GDM1 (cell line): ENCODE measurements at regions not wholly inside any gene's neighbourhood (a gene's known extent, or its start where the extent isn't known, plus 50 kb on each side); places are given as distances from the start of the nearest gene placed in this dataset.
"Not testable (repeated sequence)": the region's sequence is repeated elsewhere in the genome, so short reads cannot be mapped to it uniquely, and the experiment has no call there.

Experiments
- DNase-seq: peaks from one replicate; lab custom pipeline; 2025; lab: John Stamatoyannopoulos, UW

- not testable (repeated sequence) for DNase-seq
Measured at GRCh38 chr5:121665542-121665941, 186.1 kb upstream of the FTMT start.

DNA sequence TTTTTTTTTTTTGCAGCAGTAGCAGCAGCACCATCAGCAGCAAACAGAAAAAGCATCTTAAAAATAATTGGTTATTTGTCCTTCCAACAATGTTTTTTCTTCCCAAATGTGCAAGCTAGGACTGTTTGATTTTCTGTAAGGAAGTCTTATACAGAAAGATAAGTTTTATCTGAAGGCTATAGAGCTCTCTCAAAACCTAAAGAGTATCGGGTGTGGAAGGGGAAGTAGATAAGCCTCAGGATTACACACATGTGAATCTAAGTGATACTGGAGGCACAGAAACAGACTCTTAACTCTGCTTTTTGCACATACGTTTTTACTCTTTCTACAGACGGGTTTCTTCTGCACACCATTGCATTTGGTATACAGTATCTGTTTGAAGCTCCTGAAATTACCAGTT lies 184.4 kb upstream of the FTMT start:
- peak; percentile 2 for DNase-seq

- peak; percentile 0 for DNase-seq
Measured at GRCh38 chr5:121668635-121669034, 183.0 kb upstream of the FTMT start.

GRCh38 chr5:121671624-121672023 lies 180.1 kb upstream of the FTMT start:
- no peak for DNase-seq

- no peak for DNase-seq
Measured at GRCh38 chr5:121675924-121676323, 175.8 kb upstream of the FTMT start.

- peak; percentile 43 for DNase-seq
Measured at GRCh38 chr5:121681229-121681855, 170.3 kb upstream of the FTMT start.

DNA sequence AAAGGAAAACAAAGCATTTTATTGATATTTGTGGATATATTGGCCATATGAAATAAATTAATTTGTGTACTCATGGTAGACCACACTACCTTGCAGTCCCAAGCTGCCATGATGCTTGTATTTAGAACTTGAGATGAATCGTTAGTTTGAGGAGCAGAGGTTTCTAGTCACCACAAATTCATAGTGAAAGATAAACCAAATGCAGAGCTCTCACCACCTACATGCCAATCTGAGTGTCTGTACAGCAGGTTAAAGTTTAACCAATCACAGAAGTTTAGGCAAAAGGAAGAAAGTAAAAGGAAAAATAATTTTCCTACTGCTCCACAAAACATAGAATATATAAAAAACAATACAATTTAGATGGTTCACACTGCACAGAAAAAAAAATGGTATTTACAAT lies 163.6 kb upstream of the FTMT start:
- no peak for DNase-seq

- DNase-seq, result no peak
Measured at GRCh38 chr5:121688781-121689180, 162.9 kb upstream of the FTMT start.

- DNase-seq, result no peak
Measured at GRCh38 chr5:121691478-121691877, 160.2 kb upstream of the FTMT start.

GRCh38 chr5:121692158-121692557 lies 159.5 kb upstream of the FTMT start:
- no peak for DNase-seq

GRCh38 chr5:121693864-121694263 lies 157.8 kb upstream of the FTMT start:
- DNase-seq, result no peak

- no peak for DNase-seq
Measured at GRCh38 chr5:121695307-121695706, 156.4 kb upstream of the FTMT start.

DNA sequence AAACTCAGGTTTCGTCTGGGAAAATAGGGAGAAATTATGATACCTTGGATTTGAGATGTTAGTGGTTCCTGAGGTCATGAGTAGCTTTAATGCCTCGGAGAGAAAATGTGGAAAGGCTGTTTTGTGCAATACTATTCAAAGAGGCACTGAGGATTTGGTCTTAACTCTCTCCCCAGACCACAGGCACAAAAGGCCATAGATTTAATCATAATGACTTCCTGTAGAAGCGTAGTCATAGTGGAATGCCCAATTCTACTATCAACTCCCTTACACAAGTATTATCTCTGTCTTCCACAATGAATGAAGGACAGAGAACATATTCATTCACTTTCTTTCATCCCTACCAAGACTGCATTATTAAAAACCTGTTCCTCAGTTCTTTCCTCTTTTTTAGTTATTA lies 153.0 kb upstream of the FTMT start:
- no peak for DNase-seq

GRCh38 chr5:121701731-121702130 lies 150.0 kb upstream of the FTMT start:
- no peak for DNase-seq

GRCh38 chr5:121702682-121703081 lies 149.0 kb upstream of the FTMT start:
- DNase-seq, result no peak

GRCh38 chr5:121704291-121704690 lies 147.4 kb upstream of the FTMT start:
- no peak for DNase-seq

- DNase-seq, result no peak
Measured at GRCh38 chr5:121706686-121707085, 145.0 kb upstream of the FTMT start.

DNA sequence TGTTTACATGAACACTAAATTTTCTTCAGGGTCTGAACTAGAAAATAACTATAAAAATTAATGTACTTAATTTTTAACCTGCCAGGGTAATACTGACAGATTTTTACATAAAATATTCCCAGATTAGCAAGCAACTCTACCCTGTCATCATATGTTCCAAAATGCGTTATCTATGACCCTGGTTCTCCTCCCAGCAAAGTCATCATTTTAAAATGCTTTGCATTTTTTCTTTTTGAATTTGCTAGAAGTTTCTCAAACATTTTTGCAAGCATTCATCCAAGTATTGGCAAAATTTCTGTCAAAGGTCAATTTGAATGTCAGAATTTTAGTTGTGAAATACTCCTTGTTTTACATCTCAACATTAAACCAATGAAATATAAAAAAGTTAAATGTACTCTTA lies 144.5 kb upstream of the FTMT start:
- no peak for DNase-seq

DNA sequence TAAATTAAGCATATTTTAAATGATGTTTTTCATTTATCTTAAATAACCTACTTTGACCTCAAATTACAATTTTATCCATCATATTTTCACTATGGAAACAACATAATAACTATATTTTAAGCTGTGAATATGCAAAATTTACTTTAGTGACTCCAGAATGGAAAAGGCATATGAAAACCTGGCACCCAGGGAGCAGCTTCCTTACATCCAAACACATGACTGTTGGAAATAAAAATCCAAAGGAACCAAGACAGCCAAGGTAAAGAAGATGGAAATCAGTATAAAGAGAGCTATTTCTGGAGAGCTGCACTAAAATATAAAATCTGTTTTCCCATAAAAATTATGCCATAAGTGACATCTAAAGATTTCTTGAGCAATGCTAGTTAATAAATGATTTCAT lies 140.3 kb upstream of the FTMT start:
- no peak for DNase-seq

GRCh38 chr5:121719255-121719654 lies 132.4 kb upstream of the FTMT start:
- DNase-seq, result no peak

DNA sequence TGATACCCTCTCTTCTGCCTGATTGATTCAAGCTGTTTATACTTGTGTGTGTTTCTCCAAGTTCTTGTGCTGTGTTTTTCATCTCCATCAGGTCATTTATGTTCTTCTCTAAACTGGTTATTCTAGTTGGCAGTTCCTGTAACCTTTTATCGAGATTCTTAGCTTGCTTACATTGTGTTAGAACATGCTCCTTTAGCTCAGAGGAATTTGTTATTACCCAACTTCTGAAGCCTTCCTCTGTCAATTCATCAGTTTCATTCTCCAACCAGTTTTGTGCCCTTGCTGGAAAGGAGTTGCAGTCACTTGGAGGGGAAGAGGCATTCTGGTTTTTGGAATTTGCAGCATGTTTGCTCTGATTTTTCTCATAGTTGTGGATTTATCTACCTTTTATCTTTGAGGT lies 126.2 kb upstream of the FTMT start:
- no peak for DNase-seq

- DNase-seq, result no peak
Measured at GRCh38 chr5:121726991-121727390, 124.7 kb upstream of the FTMT start.

- DNase-seq, result no peak
Measured at GRCh38 chr5:121731377-121731776, 120.3 kb upstream of the FTMT start.

GRCh38 chr5:121735618-121736017 lies 116.1 kb upstream of the FTMT start:
- no peak for DNase-seq

GRCh38 chr5:121737120-121737519 lies 114.6 kb upstream of the FTMT start:
- DNase-seq, result no peak
